Type B pancreatic cell (in vitro differentiated cells): ENCODE measurements at regions not wholly inside any gene's neighbourhood (a gene's known extent, or its start where the extent isn't known, plus 50 kb on each side); places are given as distances from the start of the nearest gene placed in this dataset.
A peak's percentile ranks its signal among the peaks of the same experiment; 100 is the strongest.

Source experiments
- DNase-seq: peaks from one replicate; pipeline ENCODE4 v3.0.0; 2021; ENCODE audit warnings: mixed read lengths; ENCODE audit not compliant: unreplicated experiment; ENCODE audit errors: extremely low spot score
- H3K27ac Mint-ChIP-seq: 2 replicates; pipeline ENCODE4 v1.8.0; 2021; ENCODE audit warnings: mild to moderate bottlenecking, mixed read lengths
- H3K27me3 Mint-ChIP-seq: 2 replicates; pipeline ENCODE4 v1.8.0; 2021; ENCODE audit warnings: mixed read lengths
- H3K36me3 Mint-ChIP-seq: 2 replicates; pipeline ENCODE4 v1.8.0; 2021; ENCODE audit warnings: mixed read lengths
- H3K4me1 Mint-ChIP-seq: one replicate; pipeline ENCODE4 v1.8.0; 2021; ENCODE audit warnings: mixed read lengths; ENCODE audit not compliant: unreplicated experiment
- H3K4me3 Mint-ChIP-seq: 2 replicates; pipeline ENCODE4 v1.8.0; 2021; ENCODE audit warnings: mild to moderate bottlenecking, mixed read lengths
- H3K9me3 Mint-ChIP-seq: 2 replicates; pipeline ENCODE4 v1.8.0; 2021; ENCODE audit warnings: mixed read lengths
- CTCF ChIP-seq: fragments of 200-600 bp; sonication (generic); conservative IDR thresholded peaks from 2 replicates; pipeline ENCODE4 v1.5.0; 2021; ENCODE audit warnings: antibody characterized with exemption, mild to moderate bottlenecking

- Mint-ChIP-seq H3K27ac (no peak overlapping the region), H3K36me3 (no peaks in the 10 kb centered on the region), H3K9me3 (no peaks in the 10 kb centered on the region), H3K27me3 (no peaks in the 10 kb centered on the region), H3K4me3 (no peak overlapping the region), H3K4me1 (peaks cover 1% of the 10 kb centered on the region)
- DNase-seq: no peak
- peak; percentile 20 for TF ChIP-seq CTCF
Observed at GRCh38 chr5:54766748-54767147, 218.6 kb downstream of the ESM1 start.

- Mint-ChIP-seq H3K27ac (no peak overlapping the region), H3K9me3 (no peaks in the 10 kb centered on the region), H3K27me3 (no peaks in the 10 kb centered on the region), H3K4me3 (no peak overlapping the region), H3K36me3 (no peaks in the 10 kb centered on the region), H3K4me1 (peaks cover 10% of the 10 kb centered on the region)
- no peak for TF ChIP-seq CTCF
- no peak for DNase-seq
Observed at GRCh38 chr5:54765165-54766028, 220.0 kb downstream of the ESM1 start.

- H3K4me1 Mint-ChIP-seq: peaks cover 10% of the 10 kb centered on the region
- H3K27ac Mint-ChIP-seq: no peak overlapping the region
- H3K36me3 Mint-ChIP-seq: no peaks in the 10 kb centered on the region
- H3K4me3 Mint-ChIP-seq: no peak overlapping the region
- TF ChIP-seq CTCF: no peak
- H3K27me3 Mint-ChIP-seq: no peaks in the 10 kb centered on the region
- H3K9me3 Mint-ChIP-seq: no peaks in the 10 kb centered on the region
- no peak for DNase-seq
Observed at GRCh38 chr5:54764102-54765090, 221.0 kb downstream of the ESM1 start.

GRCh38 chr5:54761213-54761701, 224.1 kb downstream of the ESM1 start:
- Mint-ChIP-seq H3K27ac (no peak overlapping the region), H3K4me3 (no peak overlapping the region), H3K36me3 (no peaks in the 10 kb centered on the region), H3K27me3 (no peaks in the 10 kb centered on the region), H3K4me1 (peaks cover 10% of the 10 kb centered on the region), H3K9me3 (no peaks in the 10 kb centered on the region)
- no peak for TF ChIP-seq CTCF
- no peak for DNase-seq

- DNase-seq: no peak
- peaks cover 10% of the 10 kb centered on the region for H3K4me1 Mint-ChIP-seq
- no peaks in the 10 kb centered on the region for H3K36me3 Mint-ChIP-seq
- H3K27ac Mint-ChIP-seq: no peak overlapping the region
- no peak overlapping the region for H3K4me3 Mint-ChIP-seq
- H3K27me3 Mint-ChIP-seq: no peaks in the 10 kb centered on the region
- TF ChIP-seq CTCF: no peak
- H3K9me3 Mint-ChIP-seq: no peaks in the 10 kb centered on the region
Observed at GRCh38 chr5:54760182-54760935, 225.0 kb downstream of the ESM1 start.
